SK-N-SH treated with all-trans-retinoic acid at 6 μM for 48 hours (cell line): ENCODE measurements at regions not wholly inside any gene's neighbourhood (a gene's known extent, or its start where the extent isn't known, plus 50 kb on each side); places are given as distances from the start of the nearest gene placed in this dataset.

Source experiments
- ATAC-seq: fragments of 200-7000 bp; cut with Tn5 transposase; 3 replicates; pipeline ENCODE4 v1.9.1; 2020; ENCODE audit warnings: mild to moderate bottlenecking, moderate library complexity
- ARNTL ChIP-seq: fragments of 450-650 bp; formaldehyde crosslinking; IDR thresholded peaks from 2 replicates; pipeline ENCODE4 v1.5.0; 2020; ENCODE audit warnings: low read depth, mild to moderate bottlenecking, moderate library complexity, borderline replicate concordance
- CREB5 ChIP-seq: fragments of 250-450 bp; sonication (Bioruptor Pico); IDR thresholded peaks from 2 replicates; pipeline ENCODE4 v1.5.1; 2020; ENCODE audit warnings: low read depth, mild to moderate bottlenecking, moderate library complexity
- CSDC2 ChIP-seq: fragments of 250-450 bp; sonication (Bioruptor Pico); IDR thresholded peaks from 2 replicates; pipeline ENCODE4 v1.5.0; 2020; ENCODE audit warnings: mild to moderate bottlenecking, moderate library complexity
- CSRNP3 ChIP-seq: fragments of 250-450 bp; sonication (Bioruptor Pico); IDR thresholded peaks from 2 replicates; pipeline ENCODE4 v1.5.1; 2021; ENCODE audit warnings: mild to moderate bottlenecking, moderate library complexity
- ESRRG ChIP-seq: fragments of 250-450 bp; sonication (Bioruptor Pico); IDR thresholded peaks from 2 replicates; pipeline ENCODE4 v1.6.1; 2021; ENCODE audit warnings: mild to moderate bottlenecking
- GLIS3 ChIP-seq: fragments of 250-450 bp; sonication (Bioruptor Pico); IDR thresholded peaks from 2 replicates; pipeline ENCODE4 v1.5.0; 2020; ENCODE audit warnings: mild to moderate bottlenecking, moderate library complexity
- ISL1 ChIP-seq: fragments of 250-450 bp; sonication (Bioruptor Pico); IDR thresholded peaks from 2 replicates; pipeline ENCODE4 v2.1.2; 2022; ENCODE audit warnings: mild to moderate bottlenecking, moderate library complexity
- OSR1 ChIP-seq: fragments of 250-450 bp; sonication (Bioruptor Pico); IDR thresholded peaks from 2 replicates; pipeline ENCODE4 v1.8.0; 2022; ENCODE audit warnings: moderate library complexity, mild to moderate bottlenecking, inconsistent platforms
- POU6F1 ChIP-seq: fragments of 250-450 bp; sonication (Bioruptor Pico); IDR thresholded peaks from 2 replicates; pipeline ENCODE4 v1.8.0; 2021; ENCODE audit warnings: low read depth, mild to moderate bottlenecking, moderate library complexity, borderline replicate concordance
- PPARA ChIP-seq: fragments of 250-450 bp; sonication (Bioruptor Pico); IDR thresholded peaks from 2 replicates; pipeline ENCODE4 v1.5.0; 2020; ENCODE audit warnings: mild to moderate bottlenecking, borderline replicate concordance
- RARB ChIP-seq: fragments of 250-450 bp; sonication (Bioruptor Pico); IDR thresholded peaks from 2 replicates; pipeline ENCODE4 v1.8.0; 2021; ENCODE audit warnings: mild to moderate bottlenecking, moderate library complexity
- TCF4 ChIP-seq: fragments of 250-450 bp; sonication (Bioruptor Pico); IDR thresholded peaks from 2 replicates; pipeline ENCODE4 v1.8.0; 2021; ENCODE audit warnings: mild to moderate bottlenecking, moderate library complexity, borderline replicate concordance
- TSHZ2 ChIP-seq: fragments of 250-450 bp; sonication (Bioruptor Pico); IDR thresholded peaks from 2 replicates; pipeline ENCODE4 v1.5.0; 2020; ENCODE audit warnings: mild to moderate bottlenecking, moderate library complexity
- ZFP3 ChIP-seq: fragments of 250-450 bp; sonication (Bioruptor Pico); IDR thresholded peaks from 2 replicates; pipeline ENCODE4 v1.5.0; 2020; ENCODE audit warnings: mild to moderate bottlenecking, moderate library complexity
- ZFP30 ChIP-seq: fragments of 450-650 bp; formaldehyde crosslinking; IDR thresholded peaks from 2 replicates; pipeline ENCODE4 v1.5.0; 2022; ENCODE audit warnings: mild to moderate bottlenecking, moderate library complexity
- ZNF565 ChIP-seq: fragments of 450-650 bp; formaldehyde crosslinking; conservative IDR thresholded peaks from 2 replicates; pipeline ENCODE4 v1.5.0; 2020; ENCODE audit warnings: low read depth, mild to moderate bottlenecking, moderate library complexity
- ZNF8 ChIP-seq: fragments of 450-650 bp; formaldehyde crosslinking; IDR thresholded peaks from 2 replicates; pipeline ENCODE4 v1.5.0; 2020; ENCODE audit warnings: mild to moderate bottlenecking, moderate library complexity

- ATAC-seq, result no peak
- no peak for TF ChIP-seq ISL1 (CRISPR knock-in tag)
- no peak for TF ChIP-seq POU6F1 (CRISPR knock-in tag)
- no peak for TF ChIP-seq CSDC2 (CRISPR knock-in tag)
- no peak for TF ChIP-seq CSRNP3 (CRISPR knock-in tag)
- TF ChIP-seq ZNF8 (CRISPR knock-in tag), result no peak
- no peak for TF ChIP-seq ZNF565 (CRISPR knock-in tag)
- TF ChIP-seq OSR1 (CRISPR knock-in tag), result no peak
- no peak for TF ChIP-seq GLIS3 (CRISPR knock-in tag)
- no peak for TF ChIP-seq CREB5 (CRISPR knock-in tag)
- no peak for TF ChIP-seq ARNTL
- TF ChIP-seq PPARA (CRISPR knock-in tag), result no peak
- no peak for TF ChIP-seq RARB (CRISPR knock-in tag)
- TF ChIP-seq ZFP3 (CRISPR knock-in tag), result no peak
- TF ChIP-seq TCF4 (CRISPR knock-in tag), result no peak
Measured at GRCh38 chr2:37862620-37863019, 62.5 kb upstream of the RMDN2 start.

GRCh38 chr2:37864217-37864616 lies 60.9 kb upstream of the RMDN2 start:
- ATAC-seq, result no peak
- TF ChIP-seq PPARA (CRISPR knock-in tag), result no peak
- no peak for TF ChIP-seq CREB5 (CRISPR knock-in tag)
- no peak for TF ChIP-seq OSR1 (CRISPR knock-in tag)

- no peak for ATAC-seq
- no peak for TF ChIP-seq ESRRG (CRISPR knock-in tag)
- TF ChIP-seq POU6F1 (CRISPR knock-in tag), result no peak
- no peak for TF ChIP-seq RARB (CRISPR knock-in tag)
- TF ChIP-seq ARNTL, result no peak
- TF ChIP-seq TSHZ2 (CRISPR knock-in tag), result no peak
- no peak for TF ChIP-seq CREB5 (CRISPR knock-in tag)
- TF ChIP-seq ZFP3 (CRISPR knock-in tag), result no peak
- TF ChIP-seq ZFP30 (CRISPR knock-in tag), result no peak
- no peak for TF ChIP-seq ZNF8 (CRISPR knock-in tag)
- TF ChIP-seq GLIS3 (CRISPR knock-in tag), result no peak
Measured at GRCh38 chr2:37865640-37866039, 59.4 kb upstream of the RMDN2 start.
